Thoracic aorta (tissue), 2 donors: ENCODE measurements at regions not wholly inside any gene's neighbourhood (a gene's known extent, or its start where the extent isn't known, plus 50 kb on each side); places are given as distances from the start of the nearest gene placed in this dataset.
"Not testable (repeated sequence)": the region's sequence is repeated elsewhere in the genome, so short reads cannot be mapped to it uniquely, and the experiment has no call there.

ENCODE experiments used
- ATAC-seq: fragments of 150-250 bp; one replicate; pipeline ENCODE4 v1.8.0; 2017; ENCODE audit warnings: low read depth; ENCODE audit not compliant: insufficient number of reproducible peaks, low FRiP score
- DNase-seq: peaks from one replicate; pipeline ENCODE4 v3.0.0-alpha.2; 2020; ENCODE audit warnings: low spot score
- H3K27ac ChIP-seq, 2 donors: fragments of 200-600 bp; sonication (generic); 1 replicate in 1 of 2; 2 replicates in 1 of 2; pipeline ENCODE4 v1.5.1; 2016; ENCODE audit warnings: mild to moderate bottlenecking in 2 of 2, moderate library complexity in 2 of 2
- H3K27me3 ChIP-seq: fragments of 200-600 bp; sonication (generic); replicated peaks from 2 replicates; pipeline ENCODE4 v1.6.0; 2016; ENCODE audit warnings: mild to moderate bottlenecking; ENCODE audit not compliant: insufficient read depth
- H3K36me3 ChIP-seq: fragments of 200-600 bp; sonication (generic); one replicate; pipeline ENCODE4 v1.5.1; 2016
- H3K4me1 ChIP-seq, 2 donors: fragments of 200-600 bp; sonication (generic); 1 replicate in 1 of 2; 2 replicates in 1 of 2; pipeline versions ENCODE4 v1.5.1 to v1.6.0; 2016; ENCODE audit warnings: low read depth in 2 of 2, mild to moderate bottlenecking in 1 of 2; ENCODE audit not compliant: control insufficient read depth in 1 of 2
- H3K4me3 ChIP-seq: fragments of 200-600 bp; sonication (generic); 2 replicates; pipeline ENCODE4 v1.5.1; 2016; ENCODE audit warnings: mild to moderate bottlenecking
- H3K9me3 ChIP-seq: fragments of 200-600 bp; sonication (generic); 2 replicates; pipeline ENCODE4 v1.5.1; 2016
- CTCF ChIP-seq: fragments of 200-600 bp; sonication (generic); IDR thresholded peaks from one replicate; pipeline ENCODE4 v1.5.1; 2019; ENCODE audit warnings: antibody characterized with exemption

DNA sequence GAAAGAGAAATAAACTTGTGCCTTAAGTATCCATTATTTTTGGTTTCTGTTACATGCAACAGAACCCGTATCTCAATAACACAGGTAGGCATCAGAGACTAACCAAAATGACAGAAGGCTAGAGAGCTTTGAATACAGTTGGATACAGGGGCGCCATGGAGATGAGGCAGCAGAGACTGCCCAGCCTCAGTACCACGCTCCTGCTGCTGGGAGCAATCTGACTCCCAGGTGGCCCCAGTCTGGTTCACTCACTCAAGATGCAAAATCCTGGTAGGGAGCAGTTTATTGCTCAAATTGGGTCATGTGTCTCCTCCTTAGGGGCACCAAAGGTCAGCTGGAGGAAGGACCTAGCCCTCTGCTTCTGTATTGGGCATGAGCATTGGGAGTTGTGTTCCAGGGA, 218.9 kb downstream of the USP22 start:
- no peak for ATAC-seq
- TF ChIP-seq CTCF: no peak

GRCh38 chr17:20825539-20825938, 217.3 kb downstream of the USP22 start:
- DNase-seq: no peak
- H3K4me1 ChIP-seq: no peaks in the 10 kb centered on the region
- no peak overlapping the region for H3K4me3 ChIP-seq
- TF ChIP-seq CTCF: no peak
- H3K36me3 ChIP-seq: no peaks in the 10 kb centered on the region
- ATAC-seq: no peak
- H3K27ac ChIP-seq: no peak overlapping the region
- H3K9me3 ChIP-seq: no peaks in the 10 kb centered on the region
- H3K27me3 ChIP-seq: no peaks in the 10 kb centered on the region

More for the DNA sequence above, 218.9 kb downstream of the USP22 start:
- no peaks in the 10 kb centered on the region for H3K9me3 ChIP-seq
- H3K27me3 ChIP-seq: no peaks in the 10 kb centered on the region
- DNase-seq: no peak
- no peak overlapping the region for H3K4me3 ChIP-seq
- no peak overlapping the region for H3K27ac ChIP-seq
- H3K4me1 ChIP-seq: no peaks in the 10 kb centered on the region
- no peaks in the 10 kb centered on the region for H3K36me3 ChIP-seq

DNA sequence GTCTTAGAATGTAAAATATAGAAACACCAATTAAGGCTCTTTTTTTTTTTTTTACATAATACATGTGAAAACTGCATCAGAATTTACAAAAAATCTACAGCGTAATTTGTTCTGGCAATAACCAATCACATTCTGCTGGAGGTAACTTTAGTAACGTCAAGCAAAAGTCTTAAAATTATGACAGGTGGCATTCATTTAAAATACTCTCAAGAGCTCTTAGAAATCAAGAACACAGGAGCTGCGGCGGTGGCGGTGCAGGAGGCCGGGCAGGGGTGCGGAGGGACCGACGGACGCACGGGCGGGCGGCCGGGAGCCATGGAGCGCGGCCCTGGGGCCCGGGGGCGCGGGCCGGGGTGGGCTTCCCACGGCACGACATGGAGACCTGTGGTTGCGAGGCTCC, 202.4 kb downstream of the USP22 start:
- not testable (repeated sequence) for H3K4me1 ChIP-seq, H3K27ac ChIP-seq, H3K36me3 ChIP-seq, ATAC-seq, H3K9me3 ChIP-seq, H3K27me3 ChIP-seq, H3K4me3 ChIP-seq, DNase-seq

DNA sequence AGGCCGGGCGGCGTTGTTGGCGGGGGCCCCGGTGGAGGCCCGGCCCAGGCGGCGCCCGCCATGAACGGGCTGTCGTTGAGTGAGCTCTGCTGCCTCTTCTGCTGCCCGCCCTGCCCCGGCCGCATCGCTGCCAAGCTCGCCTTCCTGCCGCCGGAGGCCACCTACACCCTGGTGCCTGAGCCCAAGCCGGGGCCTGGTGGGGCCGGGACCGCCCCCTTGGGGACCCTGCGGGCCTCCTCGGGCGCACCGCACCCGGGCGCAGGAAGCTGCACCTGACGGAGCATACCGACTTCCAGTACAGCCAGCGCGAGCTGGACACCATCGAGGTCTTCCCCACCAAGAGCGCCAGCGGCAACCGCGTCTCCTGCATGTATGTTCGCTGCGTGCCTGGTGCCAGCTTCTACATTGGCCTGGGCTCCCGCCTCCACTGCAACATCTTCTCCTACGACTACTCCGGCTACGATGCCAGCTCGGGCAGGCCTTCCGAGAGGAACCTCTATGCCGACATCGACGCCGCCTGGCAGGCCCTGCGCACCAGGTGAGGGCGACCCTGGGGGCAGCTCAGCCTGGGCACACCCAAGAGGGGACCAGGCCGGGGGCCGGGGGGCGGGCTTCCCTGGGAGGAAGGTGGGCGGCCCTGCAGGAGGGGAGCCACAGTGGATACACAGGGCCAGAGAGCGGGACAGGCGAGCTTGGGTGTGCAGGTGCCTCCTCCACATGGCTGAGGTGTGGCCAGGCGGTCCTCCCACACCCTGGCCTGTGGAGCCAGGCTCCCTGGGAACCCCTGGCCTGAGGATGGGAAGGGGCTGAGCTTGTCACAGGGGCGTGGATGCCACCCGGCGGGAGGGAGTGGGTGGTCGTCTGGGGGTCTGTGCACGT, 201.6 kb downstream of the USP22 start:
- H3K27ac ChIP-seq, DNase-seq, H3K9me3 ChIP-seq, H3K4me1 ChIP-seq, H3K36me3 ChIP-seq, ATAC-seq, H3K27me3 ChIP-seq, H3K4me3 ChIP-seq: not testable (repeated sequence)

DNA sequence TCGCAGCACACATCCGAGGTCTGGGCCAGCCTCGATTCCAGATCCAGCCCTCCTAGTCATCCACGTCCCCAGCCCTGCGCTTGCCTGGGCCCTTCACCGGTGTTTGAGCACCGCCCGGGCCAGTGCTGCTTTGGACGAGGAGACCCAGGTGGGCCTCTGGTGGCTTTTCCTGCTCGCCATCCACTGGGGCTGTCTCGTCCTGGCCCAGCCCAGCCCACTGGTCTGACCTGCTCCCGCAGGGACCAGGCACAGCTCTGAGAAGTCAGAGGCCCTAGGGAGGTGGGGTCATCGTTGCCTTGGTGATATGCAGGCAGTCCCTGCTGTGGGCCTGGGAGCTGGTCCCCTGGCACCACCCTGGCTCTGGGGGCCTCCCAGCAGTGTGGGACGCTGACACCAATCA, 200.8 kb downstream of the USP22 start:
- not testable (repeated sequence) for H3K36me3 ChIP-seq, H3K4me1 ChIP-seq, DNase-seq, ATAC-seq, H3K27me3 ChIP-seq, H3K9me3 ChIP-seq, H3K4me3 ChIP-seq, H3K27ac ChIP-seq

GRCh38 chr17:20843261-20843660, 199.6 kb downstream of the USP22 start:
- H3K9me3 ChIP-seq, H3K27me3 ChIP-seq, H3K36me3 ChIP-seq, ATAC-seq, DNase-seq, H3K4me1 ChIP-seq, H3K27ac ChIP-seq, H3K4me3 ChIP-seq: not testable (repeated sequence)

DNA sequence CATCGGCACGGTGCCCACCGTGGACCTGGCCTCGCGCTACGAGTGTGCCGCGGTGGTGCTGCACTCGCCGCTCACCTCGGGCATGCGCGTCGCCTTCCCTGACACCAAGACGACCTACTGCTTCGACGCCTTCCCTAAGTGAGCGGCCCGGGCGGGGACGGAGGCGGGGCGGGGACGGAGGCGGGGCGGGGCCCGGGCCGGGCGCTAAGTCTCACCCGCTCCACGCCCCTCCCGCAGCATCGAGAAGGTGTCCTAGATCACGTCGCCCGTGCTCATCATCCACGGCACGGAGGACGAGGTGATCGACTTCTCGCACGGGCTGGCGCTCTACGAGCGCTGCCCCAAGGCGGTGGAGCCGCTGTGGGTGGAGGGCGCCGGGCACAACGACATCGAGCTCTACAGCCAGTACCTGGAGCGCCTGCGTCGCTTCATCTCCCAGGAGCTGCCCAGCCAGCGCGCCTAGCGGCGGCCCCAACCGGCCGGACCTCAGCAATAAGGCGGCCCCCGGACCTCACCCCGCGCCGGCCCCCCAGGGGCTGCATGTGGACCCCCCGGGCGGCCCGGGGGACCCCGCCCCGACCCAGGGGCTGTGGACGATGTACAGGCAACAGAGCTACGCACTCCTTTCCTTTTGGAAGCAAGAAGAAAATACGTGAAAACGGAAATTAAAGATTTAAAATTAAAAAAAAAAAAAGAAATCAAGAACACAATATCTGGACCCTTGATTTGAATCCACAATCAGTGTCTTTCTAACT, 198.8 kb downstream of the USP22 start:
- H3K4me1 ChIP-seq, H3K27ac ChIP-seq: not testable (repeated sequence)

GRCh38 chr17:20848869-20849443, 193.9 kb downstream of the USP22 start:
- not testable (repeated sequence) for H3K27ac ChIP-seq, H3K36me3 ChIP-seq, H3K9me3 ChIP-seq, ATAC-seq, H3K4me1 ChIP-seq, H3K4me3 ChIP-seq, H3K27me3 ChIP-seq, DNase-seq

More for the DNA sequence above, 198.8 kb downstream of the USP22 start:
- not testable (repeated sequence) for ATAC-seq, H3K9me3 ChIP-seq, DNase-seq, H3K36me3 ChIP-seq, H3K27me3 ChIP-seq
- peak overlapping the region; percentile 19 for H3K4me3 ChIP-seq

DNA sequence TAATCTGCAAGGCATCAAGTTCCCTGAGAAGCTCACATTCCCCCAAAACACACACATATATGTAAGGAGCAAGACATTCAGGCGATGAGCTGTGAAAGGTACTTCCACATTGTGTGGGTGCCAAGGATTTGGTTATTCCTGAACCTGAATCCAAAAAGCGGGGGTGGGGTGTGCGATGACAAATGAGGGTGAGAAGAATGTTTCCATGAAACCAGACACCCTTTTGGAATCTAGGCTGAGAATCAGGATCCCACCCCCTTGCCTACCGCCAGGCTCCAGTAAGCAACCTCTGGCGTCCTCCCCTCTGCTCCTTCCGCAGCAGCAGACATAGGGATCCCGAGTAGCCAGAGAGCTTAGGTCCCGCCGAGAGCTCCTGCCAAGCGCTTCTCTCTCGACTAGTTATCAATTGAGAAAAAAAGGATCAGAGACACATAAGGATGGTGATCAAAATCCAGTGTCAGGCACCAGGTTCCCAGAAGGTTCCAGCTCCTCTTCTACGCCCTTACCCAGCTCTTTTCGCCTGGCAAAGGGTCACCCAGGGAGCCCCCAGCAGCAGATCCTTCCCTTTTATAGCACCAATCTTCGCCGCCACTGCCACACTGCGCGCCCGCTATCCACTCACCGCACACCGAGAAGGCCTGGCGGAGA, 191.1 kb downstream of the USP22 start:
- not testable (repeated sequence) for H3K27me3 ChIP-seq, DNase-seq, ATAC-seq, H3K36me3 ChIP-seq, H3K27ac ChIP-seq, H3K9me3 ChIP-seq, H3K4me1 ChIP-seq
- peak overlapping the region; percentile 46 for H3K4me3 ChIP-seq
